Thymus (tissue), 11 donors: ENCODE measurements at regions not wholly inside any gene's neighbourhood (a gene's known extent, or its start where the extent isn't known, plus 50 kb on each side); places are given as distances from the start of the nearest gene placed in this dataset.

ENCODE experiments used
- DNase-seq, 9 donors: peaks; one replicate each; pipeline ENCODE4 v3.0.0-alpha.2; 2013; ENCODE audit warnings: low spot score in 9 of 9, low read depth in 6 of 9, missing footprints in 1 of 9
- H3K27ac ChIP-seq, 2 donors: one replicate each; pipeline ENCODE4 v1.5.1; 2013; ENCODE audit warnings: control low read depth in 1 of 2, low read depth in 1 of 2, low read length in 1 of 2, mild to moderate bottlenecking in 1 of 2, moderate library complexity in 1 of 2
- H3K27me3 ChIP-seq, 2 donors: one replicate each; pipeline ENCODE4 v1.5.1; 2013; ENCODE audit warnings: low read length in 1 of 2; ENCODE audit not compliant: control insufficient read depth in 2 of 2, insufficient read depth in 1 of 2
- H3K36me3 ChIP-seq, 2 donors: one replicate each; pipeline ENCODE4 v1.5.1; 2013; ENCODE audit warnings: low read length in 1 of 2, mild to moderate bottlenecking in 1 of 2, moderate library complexity in 1 of 2; ENCODE audit not compliant: control insufficient read depth in 2 of 2, insufficient read depth in 2 of 2
- H3K4me1 ChIP-seq, 2 donors: one replicate each; pipeline ENCODE4 v1.5.1; 2013; ENCODE audit warnings: low read length in 2 of 2; ENCODE audit not compliant: control insufficient read depth in 2 of 2, insufficient read depth in 2 of 2
- H3K4me3 ChIP-seq, 2 donors: one replicate each; pipeline ENCODE4 v1.5.1; 2013; ENCODE audit warnings: low read length in 2 of 2, control low read depth in 1 of 2, mild to moderate bottlenecking in 1 of 2
- H3K9me3 ChIP-seq, 2 donors: one replicate each; pipeline ENCODE4 v1.5.1; 2013; ENCODE audit warnings: low read length in 1 of 2, mild to moderate bottlenecking in 1 of 2; ENCODE audit not compliant: control insufficient read depth in 2 of 2, insufficient read depth in 1 of 2
- WGBS: extraction: QIAGEN DNeasy Blood & Tissue Kit; methylation state at CpG from one replicate; pipeline ENCODE4 v1.1.7; 2013; 5-methylcytosine and 5-hydroxymethylcytosine counted together
- donor health status: healthy.

DNA sequence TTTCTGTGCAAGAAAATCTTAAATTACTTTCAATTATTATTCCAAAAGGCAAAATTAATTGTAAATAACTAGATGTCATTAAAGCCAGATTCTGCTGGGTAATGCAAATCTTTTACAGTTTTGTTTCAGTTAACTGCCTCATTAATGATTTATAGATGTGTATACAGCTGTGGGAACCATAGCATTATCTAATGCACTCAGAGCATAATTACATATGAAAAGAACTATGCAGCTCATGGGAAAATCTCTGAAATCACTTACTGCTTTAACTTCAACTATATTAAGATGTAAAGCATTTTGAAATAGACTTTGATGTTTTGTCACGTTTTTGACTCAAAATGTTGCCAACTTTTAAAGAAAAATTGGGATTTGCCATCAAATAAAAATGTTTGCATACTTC, 630.3 kb upstream of the KLHL4 start:
- Histone ChIP-seq H3K9me3 (peaks cover 0 to 4% of the 10 kb centered on the region in 2 donors), H3K4me3 (no peak overlapping the region), H3K27me3 (no peaks in the 10 kb centered on the region), H3K4me1 (no peaks in the 10 kb centered on the region), H3K36me3 (no peaks in the 10 kb centered on the region), H3K27ac (no peak overlapping the region)
- no peak for DNase-seq
- WGBS = 26% methylated on average over 1 of the region's 1 CpG

DNA sequence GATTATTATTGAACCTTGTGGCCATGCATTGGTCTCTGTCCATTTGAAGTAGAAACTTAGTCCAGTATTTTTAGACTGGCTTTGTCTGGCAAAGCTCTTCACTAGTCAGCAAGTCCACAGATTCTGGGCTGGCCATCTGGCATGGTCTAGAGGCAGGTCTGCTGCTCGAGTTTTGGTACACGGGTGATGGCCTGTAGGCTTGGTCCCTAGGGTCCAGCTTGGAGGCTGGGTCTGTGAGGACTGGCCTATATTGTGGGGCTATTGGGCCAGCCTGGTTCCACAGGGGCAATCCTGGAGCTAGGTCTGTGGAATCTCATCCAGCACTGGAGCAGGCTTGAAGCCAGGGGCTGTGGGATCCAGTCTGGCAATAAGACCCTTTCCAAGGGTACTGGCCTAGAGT, 607.6 kb upstream of the KLHL4 start:
- Histone ChIP-seq H3K9me3 (no peaks in the 10 kb centered on the region), H3K4me3 (no peak overlapping the region), H3K4me1 (no peaks in the 10 kb centered on the region), H3K27ac (no peak overlapping the region), H3K36me3 (no peaks in the 10 kb centered on the region), H3K27me3 (no peaks in the 10 kb centered on the region)
- WGBS = 89% methylated on average over 2 of the region's 2 CpGs
- DNase-seq = no peak

DNA sequence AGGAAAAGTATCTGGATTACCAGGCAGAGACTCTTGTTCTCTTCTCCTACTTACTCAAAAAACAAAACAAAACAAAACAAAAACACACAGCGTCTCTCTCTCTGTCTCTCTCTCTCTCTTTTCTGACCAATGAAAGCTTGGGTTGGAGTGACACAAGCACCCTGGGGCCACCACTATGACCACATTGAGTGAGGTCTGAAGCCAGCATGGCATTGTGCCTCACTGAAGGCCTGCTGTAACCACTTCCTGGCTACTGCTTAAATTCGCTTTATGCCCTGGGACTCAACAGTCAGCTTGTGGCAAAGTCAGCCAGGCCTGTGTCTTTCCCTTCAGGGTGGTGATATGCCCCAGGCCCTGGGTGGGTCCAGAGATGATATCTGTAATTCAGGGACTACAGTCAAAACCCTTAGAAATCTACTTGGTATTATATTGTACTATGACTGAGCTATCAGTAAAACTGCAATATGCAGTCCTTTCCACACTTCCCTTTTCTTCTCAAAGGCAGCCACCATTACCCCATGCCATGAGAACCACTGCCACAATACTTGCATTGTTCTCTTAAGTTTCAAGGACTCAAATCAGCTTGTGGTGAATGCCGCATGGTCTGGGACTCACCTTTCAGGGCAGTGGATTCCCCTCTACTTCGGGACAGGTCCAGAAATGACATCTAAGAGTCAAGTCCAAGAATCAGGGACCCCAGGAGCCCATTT, 606.8 kb upstream of the KLHL4 start:
- no peak for DNase-seq
- 94% methylated on average over 4 of the region's 4 CpGs for WGBS
- H3K9me3 ChIP-seq = no peaks in the 10 kb centered on the region
- H3K27me3 ChIP-seq = no peaks in the 10 kb centered on the region
- no peaks in the 10 kb centered on the region for H3K4me1 ChIP-seq
- no peak overlapping the region for H3K27ac ChIP-seq
- H3K4me3 ChIP-seq = no peak overlapping the region
- H3K36me3 ChIP-seq = no peaks in the 10 kb centered on the region

DNA sequence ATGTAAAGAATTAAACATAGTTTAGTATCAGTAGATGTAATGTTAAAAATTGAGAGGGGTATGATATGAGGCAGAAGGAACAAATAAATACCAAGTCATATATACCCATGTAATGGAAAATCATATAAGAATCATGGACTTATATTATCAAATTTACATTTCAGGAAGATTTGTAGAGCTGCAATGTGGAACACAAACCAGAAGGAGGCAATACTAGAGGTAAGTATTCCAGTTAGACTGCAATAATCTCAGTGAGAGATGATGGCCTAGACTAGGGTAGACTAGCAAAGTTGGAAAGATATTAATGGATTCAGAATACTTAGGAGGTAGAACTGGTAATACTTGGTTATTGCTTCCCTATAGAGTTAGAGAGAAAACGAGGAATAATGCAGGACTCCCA, 603.0 kb upstream of the KLHL4 start:
- Histone ChIP-seq H3K4me3 (no peak overlapping the region), H3K9me3 (no peaks in the 10 kb centered on the region), H3K36me3 (no peaks in the 10 kb centered on the region), H3K27ac (no peak overlapping the region), H3K27me3 (no peaks in the 10 kb centered on the region), H3K4me1 (no peaks in the 10 kb centered on the region)
- DNase-seq = no peak
- 93% methylated on average over 1 of the region's 1 CpG for WGBS

DNA sequence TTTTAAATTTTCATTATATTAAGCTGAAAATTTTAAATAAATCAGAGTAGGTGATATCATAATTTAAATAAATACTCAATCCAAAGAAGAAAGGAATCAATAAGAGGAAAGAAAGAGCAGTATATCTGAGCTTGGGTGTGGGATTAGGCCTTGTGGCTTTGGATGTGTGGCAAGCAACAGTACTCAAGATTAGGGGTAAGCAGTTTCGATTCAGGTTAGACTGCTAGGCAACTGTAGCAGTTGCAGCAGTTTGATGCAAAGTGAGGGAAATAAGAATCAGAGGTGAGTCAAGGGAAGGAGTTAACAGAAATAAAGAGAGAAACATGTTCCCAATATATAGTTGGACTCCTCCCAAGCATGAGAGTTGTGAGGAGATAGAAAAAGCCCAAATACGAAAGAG, 599.6 kb upstream of the KLHL4 start:
- WGBS = 76% methylated on average over 2 of the region's 2 CpGs
- H3K27ac ChIP-seq = no peak overlapping the region
- no peaks in the 10 kb centered on the region for H3K36me3 ChIP-seq
- H3K27me3 ChIP-seq = no peaks in the 10 kb centered on the region
- H3K9me3 ChIP-seq = no peaks in the 10 kb centered on the region
- DNase-seq = no peak
- no peak overlapping the region for H3K4me3 ChIP-seq
- no peaks in the 10 kb centered on the region for H3K4me1 ChIP-seq

DNA sequence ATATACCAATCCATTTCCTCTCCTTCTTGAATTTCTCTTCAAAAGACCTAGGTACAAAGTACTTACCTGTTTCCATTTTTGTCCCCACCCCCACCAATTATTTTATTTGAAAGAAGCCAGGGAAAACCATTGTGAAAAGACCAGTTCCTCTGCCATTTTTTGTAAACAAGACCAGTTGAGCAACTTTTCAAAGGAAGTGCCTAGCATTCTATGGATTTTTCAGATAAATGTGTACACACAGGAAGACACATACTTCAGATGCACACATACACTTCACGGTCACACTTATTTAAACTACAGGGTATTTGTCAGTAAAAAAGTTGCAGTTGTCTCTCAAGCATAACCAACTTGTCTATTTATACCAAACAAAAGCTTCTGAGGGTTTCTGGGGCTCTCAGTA, 587.2 kb upstream of the KLHL4 start:
- Histone ChIP-seq H3K4me1 (no peaks in the 10 kb centered on the region), H3K9me3 (no peaks in the 10 kb centered on the region), H3K4me3 (no peak overlapping the region), H3K27me3 (no peaks in the 10 kb centered on the region), H3K27ac (no peak overlapping the region), H3K36me3 (no peaks in the 10 kb centered on the region)
- no peak for DNase-seq
- 61% methylated on average over 1 of the region's 1 CpG for WGBS

DNA sequence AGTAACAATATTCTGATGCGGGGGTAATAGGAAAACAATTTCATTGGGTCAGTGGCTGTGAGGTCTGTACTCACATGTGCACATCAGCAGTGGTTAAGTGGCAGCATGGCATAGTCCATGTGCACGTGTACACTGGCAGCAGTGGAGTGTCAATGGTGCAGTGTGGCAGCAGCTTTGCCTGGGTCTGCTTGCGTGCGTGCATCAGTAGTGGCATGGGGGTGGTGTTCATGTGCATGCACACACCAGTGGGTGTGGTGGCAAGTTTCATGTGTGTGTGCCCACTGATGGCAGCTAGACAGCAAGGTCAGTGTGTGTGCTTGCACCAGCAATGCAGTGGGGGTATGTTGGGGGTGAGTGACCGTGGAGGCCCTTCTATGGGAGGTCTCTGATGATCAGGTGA, 581.6 kb upstream of the KLHL4 start:
- no peaks in the 10 kb centered on the region for H3K27me3 ChIP-seq
- H3K27ac ChIP-seq = no peak overlapping the region
- 94% methylated on average over 5 of the region's 5 CpGs for whole genome bisulfite sequencing
- H3K4me3 ChIP-seq = no peak overlapping the region
- H3K9me3 ChIP-seq = no peaks in the 10 kb centered on the region
- no peak for DNase-seq
- H3K36me3 ChIP-seq = no peaks in the 10 kb centered on the region
- no peaks in the 10 kb centered on the region for H3K4me1 ChIP-seq

DNA sequence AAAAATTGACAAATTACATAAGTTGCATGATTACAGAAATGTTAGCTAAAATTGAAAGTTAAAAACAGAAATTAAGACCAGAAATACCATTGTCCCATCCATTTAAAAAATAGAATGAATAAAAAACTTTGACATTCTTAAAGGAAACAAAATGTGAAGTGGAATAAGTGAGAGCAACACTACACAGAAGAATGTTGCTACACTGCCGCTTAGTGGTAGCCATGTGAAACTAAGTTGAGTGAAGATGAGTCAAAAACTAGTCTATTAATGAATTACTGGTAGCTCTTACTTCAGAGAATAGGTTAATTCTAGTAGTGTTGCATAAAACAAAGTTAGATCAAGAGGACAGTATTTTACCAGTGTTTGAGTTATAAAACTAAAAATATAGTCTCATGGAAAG, 571.0 kb upstream of the KLHL4 start:
- Histone ChIP-seq H3K4me1 (no peaks in the 10 kb centered on the region), H3K27ac (no peak overlapping the region), H3K4me3 (no peak overlapping the region), H3K9me3 (no peaks in the 10 kb centered on the region), H3K27me3 (no peaks in the 10 kb centered on the region), H3K36me3 (no peaks in the 10 kb centered on the region)
- WGBS = 9% methylated on average over 1 of the region's 1 CpG
- DNase-seq = peak in 1 of 9 donors; percentile 6

DNA sequence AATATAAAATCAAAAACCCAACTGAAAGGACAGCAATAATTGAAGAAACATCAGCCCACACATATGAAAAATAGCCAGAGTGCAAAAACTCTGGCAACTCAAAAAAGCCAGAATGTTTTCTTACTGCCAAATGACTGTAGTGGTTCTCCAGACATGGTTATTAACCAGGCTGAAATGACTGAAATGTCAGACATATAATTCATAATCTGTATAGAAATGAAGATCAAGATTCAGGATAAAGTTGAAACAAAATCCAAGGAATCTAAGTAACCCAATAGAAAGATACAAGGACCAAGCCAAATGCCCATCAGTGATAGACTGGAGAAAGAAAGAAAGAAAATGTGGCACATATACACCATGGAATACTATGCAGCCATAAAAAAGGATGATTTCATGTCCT, 553.3 kb upstream of the KLHL4 start:
- Histone ChIP-seq H3K4me3 (no peak overlapping the region), H3K27ac (no peak overlapping the region), H3K36me3 (no peaks in the 10 kb centered on the region), H3K9me3 (peaks cover 0 to 15% of the 10 kb centered on the region in 2 donors), H3K4me1 (no peaks in the 10 kb centered on the region), H3K27me3 (no peaks in the 10 kb centered on the region)
- no peak for DNase-seq
